HG03565 (cell line): ENCODE measurements at regions not wholly inside any gene's neighbourhood (a gene's known extent, or its start where the extent isn't known, plus 50 kb on each side); places are given as distances from the start of the nearest gene placed in this dataset.

Experiments
- ATAC-seq: cut with Tn5 transposase; IDR thresholded peaks from one replicate; pipeline ENCODE4 v1.9.1; 2021; ENCODE audit warnings: mild to moderate bottlenecking, moderate library complexity; ENCODE audit not compliant: unreplicated experiment

GRCh38 chr15:93497291-93497690 lies 408.3 kb upstream of the RGMA start:
- no peak for ATAC-seq

DNA sequence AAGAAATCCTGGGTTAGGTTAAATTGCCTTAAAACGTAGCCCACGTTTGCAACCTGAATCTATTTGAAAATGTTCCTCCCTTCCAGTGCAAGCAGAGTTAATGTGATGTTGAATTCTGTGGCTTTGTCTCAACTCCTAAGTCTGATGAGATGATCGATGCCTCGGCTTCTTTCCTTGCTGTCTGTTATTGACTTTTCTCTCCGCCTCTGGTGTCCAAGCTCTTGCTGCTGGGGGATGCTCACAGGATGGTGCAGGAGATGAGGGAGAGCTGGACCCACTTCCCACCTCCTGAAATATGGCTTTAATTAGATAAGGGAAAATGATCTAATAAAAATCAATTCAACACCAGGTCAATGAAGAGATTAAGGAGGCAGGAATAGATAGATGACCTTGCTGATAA lies 407.9 kb upstream of the RGMA start:
- ATAC-seq, result no peak

GRCh38 chr15:93495799-93496637 lies 407.0 kb upstream of the RGMA start:
- ATAC-seq, result no peak

- no peak for ATAC-seq
These were observed 404.2 kb upstream of the RGMA start for GRCh38 chr15:93493172-93493571.

DNA sequence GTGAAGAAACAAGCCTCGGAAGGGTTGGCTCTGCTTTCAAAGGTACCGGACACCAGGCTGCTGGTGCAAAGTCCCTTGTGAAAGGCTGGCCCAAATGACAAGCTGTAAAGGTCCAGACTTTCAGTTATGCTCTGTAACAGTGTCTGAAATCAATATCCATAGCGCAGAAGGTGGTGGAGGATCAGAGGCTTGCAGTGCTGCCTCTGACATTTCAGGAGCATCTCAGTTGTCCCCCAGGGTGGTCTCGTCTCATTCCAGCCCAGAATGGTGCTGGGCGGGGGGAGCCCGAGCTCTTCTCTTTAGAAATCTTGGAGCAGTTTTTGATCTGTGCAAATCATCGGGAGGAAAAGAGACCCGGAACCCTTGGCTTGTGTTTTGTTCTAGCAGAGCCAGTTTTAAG lies 402.3 kb upstream of the RGMA start:
- ATAC-seq, result no peak

DNA sequence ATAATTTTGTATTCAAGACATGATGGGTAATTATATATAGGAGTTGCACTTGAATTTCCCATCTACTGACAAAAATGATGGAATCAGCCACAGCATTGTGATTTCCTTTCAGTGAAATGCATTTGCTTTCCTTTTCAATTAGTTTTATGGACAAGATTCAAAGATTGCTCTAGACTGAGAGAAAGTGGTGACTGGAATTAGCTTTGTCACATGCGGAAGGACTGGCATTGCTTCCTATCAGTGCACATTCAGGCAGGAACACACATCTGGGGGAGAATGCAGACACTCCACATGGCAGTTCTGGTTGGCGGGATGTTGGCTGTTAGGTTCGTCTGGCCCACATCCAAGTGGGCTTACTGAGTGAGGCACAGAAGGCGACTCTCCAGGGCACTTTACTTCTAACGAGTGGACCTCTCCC lies 399.3 kb upstream of the RGMA start:
- ATAC-seq, result no peak

DNA sequence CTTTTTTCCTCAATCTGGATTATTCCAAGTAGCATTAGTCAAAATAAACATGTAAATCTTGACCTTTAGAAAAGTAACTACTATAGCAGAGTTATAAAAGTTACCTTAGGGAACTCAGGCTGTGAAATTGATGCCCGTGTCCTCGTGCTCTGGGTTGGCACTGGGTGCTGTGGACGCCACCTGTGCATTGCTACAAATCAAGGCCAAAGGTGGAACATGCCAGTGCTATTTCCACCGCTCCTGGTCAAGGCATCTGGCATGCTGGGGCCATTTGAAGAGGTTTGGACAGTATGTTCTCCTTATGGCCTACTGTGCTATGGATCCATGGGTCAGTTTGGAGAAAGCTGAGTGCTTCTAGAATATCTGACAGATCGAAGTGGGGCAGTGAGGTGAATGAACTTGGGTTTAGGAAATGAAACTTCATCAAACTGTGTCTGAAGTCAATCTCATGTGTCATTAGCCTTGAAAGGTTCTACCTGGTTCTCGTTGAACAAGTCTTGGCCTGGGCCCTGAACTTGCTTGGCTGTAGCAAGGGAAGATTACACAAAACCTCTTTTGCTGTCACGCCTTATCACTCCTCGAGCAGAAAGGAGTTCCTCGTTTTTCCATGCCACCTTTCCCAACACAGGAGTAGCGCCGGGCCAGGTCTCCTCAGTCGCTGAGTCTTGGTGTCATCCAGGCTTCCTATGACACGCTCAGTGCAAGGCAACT lies 397.6 kb upstream of the RGMA start:
- no peak for ATAC-seq

DNA sequence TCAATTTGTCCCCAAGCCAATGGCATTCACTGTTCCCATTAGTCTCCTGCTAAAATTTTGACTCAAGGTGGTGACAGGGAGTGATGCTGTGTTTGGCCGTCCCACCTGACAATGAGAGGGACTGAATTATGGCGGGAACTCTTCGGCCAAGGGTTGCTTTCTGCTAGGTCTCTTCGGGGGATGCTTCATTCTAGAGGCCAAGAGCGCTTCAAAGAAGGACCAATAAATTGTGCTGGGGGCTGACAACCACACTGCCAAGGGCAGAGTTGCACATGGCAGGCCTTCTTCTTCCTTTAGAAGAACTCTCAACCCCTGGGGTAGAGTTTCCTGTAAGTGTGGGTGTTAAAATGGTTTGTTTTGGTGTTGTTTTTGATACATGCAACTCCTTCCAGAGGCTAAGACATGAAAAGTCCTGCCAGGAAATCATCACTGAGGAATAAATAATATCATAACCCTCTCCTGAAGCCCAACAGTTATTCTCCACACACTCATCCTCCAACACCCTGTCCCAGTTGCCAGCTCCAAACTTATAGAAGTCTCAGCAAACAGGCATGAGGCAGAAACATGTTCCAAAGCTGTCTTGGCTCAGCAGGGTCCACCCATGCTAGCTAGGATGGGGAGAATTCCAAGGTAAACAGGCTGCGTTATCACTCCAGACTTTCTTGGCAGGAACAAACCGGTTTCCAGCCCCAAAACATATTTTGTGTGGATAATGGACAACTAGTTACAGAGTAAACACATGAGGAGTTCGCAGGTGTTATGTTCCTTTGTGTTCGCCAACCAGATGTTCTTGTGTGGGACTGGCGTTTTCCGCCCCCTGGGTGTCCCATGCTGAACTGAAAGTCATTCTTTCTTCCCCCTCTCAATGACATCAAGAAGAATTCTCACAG lies 396.7 kb upstream of the RGMA start:
- ATAC-seq, result no peak

GRCh38 chr15:93483923-93484322 lies 394.9 kb upstream of the RGMA start:
- ATAC-seq, result no peak

- ATAC-seq, result no peak
These were observed 393.7 kb upstream of the RGMA start for GRCh38 chr15:93482731-93483130.

DNA sequence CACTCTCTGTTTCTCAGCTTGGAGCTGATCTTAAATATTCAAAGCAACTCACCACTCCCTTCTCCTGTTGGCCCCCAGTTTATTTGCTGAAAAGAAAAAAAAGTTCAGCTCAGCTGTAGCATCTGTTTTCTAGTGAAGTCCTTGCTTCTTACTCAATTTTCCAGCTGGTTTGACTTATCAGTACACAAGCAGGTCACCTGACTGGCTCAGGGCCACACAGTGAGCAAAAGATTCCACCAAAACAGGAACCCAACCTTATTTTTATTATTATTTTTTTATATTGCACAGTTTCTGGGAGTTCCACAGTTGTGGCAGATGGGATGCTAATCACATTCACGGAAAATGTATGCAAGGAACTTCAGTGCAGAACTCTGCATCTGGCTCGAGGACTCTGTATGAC lies 390.7 kb upstream of the RGMA start:
- no peak for ATAC-seq

GRCh38 chr15:93478947-93479346 lies 389.9 kb upstream of the RGMA start:
- no peak for ATAC-seq

- ATAC-seq, result no peak
These were observed 388.7 kb upstream of the RGMA start for GRCh38 chr15:93477721-93478120.

DNA sequence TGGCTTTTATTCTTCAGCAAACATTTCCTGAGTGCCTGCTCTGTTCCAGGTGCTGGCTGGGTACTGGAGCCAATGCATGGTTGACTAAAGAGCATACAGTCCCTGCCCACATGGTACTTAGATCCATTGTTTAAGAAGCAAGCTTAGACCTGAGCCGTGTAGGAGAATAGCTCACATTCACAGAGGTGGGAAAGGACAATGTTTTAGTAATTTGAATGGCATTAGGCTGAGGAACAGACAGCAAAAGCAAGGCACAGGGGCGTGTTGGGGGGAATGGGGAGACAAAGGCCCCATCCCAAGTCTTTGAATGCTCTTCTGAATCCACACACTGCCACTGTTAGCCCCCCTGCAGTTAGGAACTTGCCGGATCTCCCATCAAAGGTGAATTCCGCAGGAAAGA lies 388.2 kb upstream of the RGMA start:
- no peak for ATAC-seq

DNA sequence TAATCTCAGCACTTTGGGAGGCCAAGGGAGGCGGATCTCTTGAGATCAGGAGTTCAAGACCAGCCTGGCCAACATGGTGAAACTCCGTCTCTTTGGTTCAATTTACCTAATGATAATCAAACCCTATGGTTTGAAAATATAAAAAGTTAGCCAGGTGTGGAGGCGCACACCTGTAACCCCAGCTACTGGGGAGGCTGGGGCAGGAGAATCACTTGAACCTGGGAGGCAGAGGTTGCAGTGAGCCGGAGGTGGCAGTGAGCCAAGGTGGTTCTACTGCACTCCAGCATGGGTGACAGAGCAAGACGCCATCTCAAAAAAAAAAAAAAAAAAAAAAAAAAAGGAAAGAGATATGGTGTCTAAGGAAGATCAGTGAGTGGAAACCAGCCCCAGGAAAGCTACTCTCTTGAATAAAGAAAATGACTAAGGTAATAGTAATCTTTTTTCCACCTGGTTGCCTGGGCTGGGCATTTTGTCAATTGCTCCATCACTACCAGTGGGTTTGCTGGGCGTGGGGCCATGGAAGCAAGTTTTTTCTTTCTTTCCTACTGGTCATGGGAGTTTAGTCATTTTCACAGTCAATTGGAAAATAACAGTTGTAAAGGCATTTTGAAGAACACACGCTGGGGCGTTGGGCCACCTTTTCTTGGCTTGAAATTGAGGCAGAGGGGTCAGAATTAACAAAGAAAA lies 387.6 kb upstream of the RGMA start:
- no peak for ATAC-seq

- no peak for ATAC-seq
These were observed 385.7 kb upstream of the RGMA start for GRCh38 chr15:93474728-93475127.

GRCh38 chr15:93469994-93470393 lies 381.0 kb upstream of the RGMA start:
- ATAC-seq, result no peak

- no peak for ATAC-seq
These were observed 378.3 kb upstream of the RGMA start for GRCh38 chr15:93467337-93467736.

GRCh38 chr15:93466380-93466779 lies 377.4 kb upstream of the RGMA start:
- no peak for ATAC-seq

GRCh38 chr15:93462690-93463089 lies 373.7 kb upstream of the RGMA start:
- ATAC-seq, result no peak

DNA sequence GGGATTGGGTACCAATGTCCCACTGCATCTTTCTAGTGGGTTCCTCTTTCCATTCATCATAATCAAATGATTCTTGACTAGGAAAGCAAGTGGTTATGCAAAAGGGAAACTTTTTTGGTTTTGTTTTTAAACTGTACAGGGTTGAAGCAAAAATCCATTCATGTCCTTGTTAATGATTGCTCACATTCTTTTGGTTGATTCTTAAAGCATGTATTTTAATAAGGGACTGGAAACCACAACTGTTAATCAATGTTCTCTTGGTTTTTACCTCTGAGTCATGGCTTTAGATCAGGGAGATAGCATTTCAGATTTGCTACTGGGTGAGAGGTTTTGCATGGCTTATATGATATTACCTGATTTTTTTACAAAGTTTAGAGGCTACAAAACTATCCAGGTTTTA lies 371.7 kb upstream of the RGMA start:
- ATAC-seq, result peak; percentile 75
